B cell (primary cell): ENCODE measurements at regions not wholly inside any gene's neighbourhood (a gene's known extent, or its start where the extent isn't known, plus 50 kb on each side); places are given as distances from the start of the nearest gene placed in this dataset.

Experiments used
- ATAC-seq: fragments of 200-7000 bp; cut with Tn5 transposase; one replicate; pipeline ENCODE4 v1.10.0; 2021; ENCODE audit warnings: low read depth, mild to moderate bottlenecking, moderate number of reproducible peaks, moderate library complexity
- CTCF ChIA-PET: fragments of 350-600 bp; sonication (Branson Sonifier 250); formaldehyde crosslinking; loops from one replicate; lab custom pipeline; 2021; ENCODE audit warnings: antibody characterized with exemption, inconsistent platforms; lab: Charles Lee
- POLR2A ChIA-PET: fragments of 350-600 bp; sonication (Branson Sonifier 250); formaldehyde crosslinking; loops from one replicate; lab custom pipeline; 2021; ENCODE audit warnings: antibody characterized with exemption; lab: Charles Lee
- DNase-seq: peaks from one replicate; pipeline ENCODE4 v3.0.0; 2013
- H2AFZ ChIP-seq: 2 replicates; pipeline ENCODE4 v1.6.1; 2012; ENCODE audit warnings: mild to moderate bottlenecking, low read depth, low read length; ENCODE audit not compliant: insufficient read depth, poor library complexity, severe bottlenecking
- H3K27ac ChIP-seq, 2 donors: 1 replicate in 1 of 2; 2 replicates in 1 of 2; pipeline ENCODE4 v1.5.1; 2012 to 2013; ENCODE audit warnings: low read length in 2 of 2, mild to moderate bottlenecking in 2 of 2, moderate library complexity in 1 of 2
- H3K27me3 ChIP-seq, 4 experiments: fragments of 200-600 bp in 1 of 4; sonication (generic) in 1 of 4; replicated peaks in 1 of 4; 1 replicate in 2 of 4; 2 replicates in 2 of 4; pipeline versions ENCODE4 v1.6.1 to v1.7.0; 2013 to 2016; ENCODE audit warnings: low read length in 3 of 4, mild to moderate bottlenecking in 2 of 4, mixed read lengths in 1 of 4, moderate library complexity in 1 of 4; ENCODE audit not compliant: insufficient read depth in 4 of 4, control insufficient read depth in 3 of 4; ENCODE audit errors: control extremely low read depth in 1 of 4
- H3K36me3 ChIP-seq, 2 experiments: replicated peaks in 1 of 2; 1 replicate in 1 of 2; 2 replicates in 1 of 2; pipeline versions ENCODE4 v1.6.1 to v1.7.1; 2013; ENCODE audit warnings: low read length in 1 of 2; ENCODE audit not compliant: insufficient read depth in 2 of 2, control insufficient read depth in 1 of 2; ENCODE audit errors: control extremely low read depth in 1 of 2, extremely low read depth in 1 of 2
- H3K4me1 ChIP-seq, 2 donors: fragments of 200-600 bp in 1 of 2; sonication (generic) in 1 of 2; 1 replicate in 1 of 2; 2 replicates in 1 of 2; pipeline versions ENCODE4 v1.5.1 to v1.6.1; 2013 to 2017; ENCODE audit warnings: low read length in 2 of 2; ENCODE audit not compliant: control insufficient read depth in 2 of 2, insufficient read depth in 2 of 2
- H3K4me2 ChIP-seq: replicated peaks from 2 replicates; pipeline ENCODE3; 2012; ENCODE audit warnings: mild to moderate bottlenecking, low read depth, low read length; ENCODE audit not compliant: poor library complexity, severe bottlenecking
- H3K4me3 ChIP-seq, 5 experiments: fragments of 200-600 bp in 1 of 5; sonication (generic) in 1 of 5; 1 replicate in 3 of 5; 2 replicates in 2 of 5; pipeline versions ENCODE4 v1.5.1 to v1.7.0; 2011 to 2016; ENCODE audit warnings: low read length in 4 of 5, mild to moderate bottlenecking in 4 of 5, low read depth in 2 of 5, control low read depth in 1 of 5, moderate library complexity in 1 of 5; ENCODE audit not compliant: insufficient read depth in 1 of 5; ENCODE audit errors: control extremely low read depth in 1 of 5, extremely low read depth in 1 of 5
- H3K79me2 ChIP-seq: fragments of 200-600 bp; sonication (generic); one replicate; pipeline ENCODE4 v1.6.0; 2016; ENCODE audit warnings: low read length; ENCODE audit not compliant: control insufficient read depth, insufficient read depth
- H3K9ac ChIP-seq: fragments of 200-600 bp; sonication (generic); 2 replicates; pipeline ENCODE4 v1.6.1; 2017; ENCODE audit warnings: mild to moderate bottlenecking, low read length, moderate library complexity
- H3K9me3 ChIP-seq, 3 donors: one replicate each; pipeline versions ENCODE4 v1.6.1 to v1.7.1; 2013; ENCODE audit warnings: low read length in 2 of 3; ENCODE audit not compliant: control insufficient read depth in 2 of 3, insufficient read depth in 1 of 3; ENCODE audit errors: control extremely low read depth in 1 of 3
- H4K20me1 ChIP-seq: 2 replicates; pipeline ENCODE4 v1.6.0; 2012; ENCODE audit warnings: mild to moderate bottlenecking, low read length; ENCODE audit not compliant: insufficient read depth, control insufficient read depth, poor library complexity, severe bottlenecking
- H3K27ac Mint-ChIP-seq: one replicate; pipeline ENCODE4 v1.8.0; 2021; ENCODE audit warnings: mixed read lengths
- H3K27me3 Mint-ChIP-seq: one replicate; pipeline ENCODE4 v1.8.0; 2021; ENCODE audit warnings: mixed read lengths
- H3K4me1 Mint-ChIP-seq: one replicate; pipeline ENCODE4 v1.8.0; 2021; ENCODE audit warnings: mixed read lengths
- H3K4me3 Mint-ChIP-seq: one replicate; pipeline ENCODE4 v1.8.0; 2021; ENCODE audit warnings: mixed read lengths
- H3K9me3 Mint-ChIP-seq: one replicate; pipeline ENCODE4 v1.8.0; 2022; ENCODE audit warnings: mixed read lengths; ENCODE audit not compliant: insufficient read depth
- CTCF ChIP-seq: fragments of 200-600 bp; IDR thresholded peaks from one replicate; pipeline ENCODE4 v1.8.0; 2022; ENCODE audit warnings: antibody characterized with exemption, mild to moderate bottlenecking
- EZH2 ChIP-seq: IDR thresholded peaks from 2 replicates; pipeline ENCODE4 v1.6.1; 2012; ENCODE audit warnings: borderline replicate concordance, low read depth, mild to moderate bottlenecking, moderate library complexity, low read length; ENCODE audit not compliant: insufficient read depth, poor library complexity, severe bottlenecking
- WGBS: methylation state at CpG from one replicate; pipeline ENCODE4 v1.1.5; 2013; ENCODE audit warnings: missing lambda C conversion rate; ENCODE audit not compliant: insufficient coverage; 5-methylcytosine and 5-hydroxymethylcytosine counted together
- intact Hi-C: fragments of 100-400 bp; cut with micrococcal nuclease; formaldehyde crosslinking; loops from one replicate; pipeline ENCODE4 v1.10.0; 2022

- Mint-ChIP-seq H3K27me3 (peaks cover 12% of the 10 kb centered on the region), H3K4me1 (no peaks in the 10 kb centered on the region), H3K27ac (no peak overlapping the region), H3K9me3 (no peaks in the 10 kb centered on the region), H3K4me3 (no peak overlapping the region)
- Histone ChIP-seq H3K79me2 (no peaks in the 10 kb centered on the region), H3K4me2 (no peak overlapping the region), H3K9ac (no peak overlapping the region), H4K20me1 (no peaks in the 10 kb centered on the region), H3K9me3 (no peaks in the 10 kb centered on the region), H3K4me1 (no peaks in the 10 kb centered on the region), H3K36me3 (no peaks in the 10 kb centered on the region), H3K27me3 (no peaks in the 10 kb centered on the region), H3K27ac (no peak overlapping the region), H2AFZ (no peak overlapping the region), H3K4me3 (no peak overlapping the region)
- DNase-seq, result no peak
- no peak for ATAC-seq
- intact Hi-C loops, result no loop called here
- POLR2A ChIA-PET, result no interaction called here
- no CpG with 5 or more reads among the region's 1 CpG for WGBS
- CTCF ChIA-PET, result no interaction called here
- TF ChIP-seq EZH2 (no peak), CTCF (no peak)
Observed at GRCh38 chr11:110791621-110792020, 79.4 kb upstream of the ARHGAP20 start.

- intact Hi-C loops, result no loop called here
- no peaks in the 10 kb centered on the region for H4K20me1 ChIP-seq
- no peak overlapping the region for H3K27ac ChIP-seq
- TF ChIP-seq EZH2, result no peak
- TF ChIP-seq CTCF, result no peak
- no peak overlapping the region for H3K4me3 Mint-ChIP-seq
- H3K9me3 Mint-ChIP-seq, result no peaks in the 10 kb centered on the region
- WGBS, result 78% methylated on average over 2 of the region's 2 CpGs
- peaks cover 0 to 9% (median 0%) of the 10 kb centered on the region in 3 donors for H3K9me3 ChIP-seq
- no peaks in the 10 kb centered on the region for H3K79me2 ChIP-seq
- no peak overlapping the region for H3K4me3 ChIP-seq
- H3K27me3 ChIP-seq, result no peaks in the 10 kb centered on the region
- H3K4me1 ChIP-seq, result no peaks in the 10 kb centered on the region
- POLR2A ChIA-PET, result no interaction called here
- no peak for ATAC-seq
- no peak overlapping the region for H3K27ac Mint-ChIP-seq
- CTCF ChIA-PET, result no interaction called here
- H3K4me1 Mint-ChIP-seq, result no peaks in the 10 kb centered on the region
- H3K27me3 Mint-ChIP-seq, result peaks cover 7% of the 10 kb centered on the region
- no peak overlapping the region for H3K9ac ChIP-seq
- H3K4me2 ChIP-seq, result no peak overlapping the region
- DNase-seq, result no peak
- H2AFZ ChIP-seq, result no peak overlapping the region
- no peaks in the 10 kb centered on the region for H3K36me3 ChIP-seq
Observed at GRCh38 chr11:110787680-110788079, 75.4 kb upstream of the ARHGAP20 start.
